Mesothelial cell of epicardium (in vitro differentiated cells): ENCODE measurements at regions not wholly inside any gene's neighbourhood (a gene's known extent, or its start where the extent isn't known, plus 50 kb on each side); places are given as distances from the start of the nearest gene placed in this dataset.

Experiments
- DNase-seq, 2 experiments: peaks; one replicate each; pipeline ENCODE4 v3.0.0; 2021; ENCODE audit warnings: low spot score in 2 of 2; ENCODE audit not compliant: unreplicated experiment in 2 of 2
- H3K27ac Mint-ChIP-seq: 2 replicates; pipeline ENCODE4 v1.8.0; 2021; ENCODE audit warnings: mixed read lengths
- H3K27me3 Mint-ChIP-seq: 2 replicates; pipeline ENCODE4 v1.8.0; 2021; ENCODE audit warnings: low read depth, mixed read lengths
- H3K36me3 Mint-ChIP-seq: 2 replicates; pipeline ENCODE4 v1.8.0; 2021; ENCODE audit warnings: mixed read lengths
- H3K4me1 Mint-ChIP-seq: 2 replicates; pipeline ENCODE4 v1.8.0; 2021; ENCODE audit warnings: mixed read lengths
- H3K4me3 Mint-ChIP-seq: 2 replicates; pipeline ENCODE4 v1.8.0; 2021; ENCODE audit warnings: mild to moderate bottlenecking, moderate library complexity, mixed read lengths
- H3K9me3 Mint-ChIP-seq: 2 replicates; pipeline ENCODE4 v1.8.0; 2021; ENCODE audit warnings: mixed read lengths
- TF ChIP-seq, protein P1 (sequence below): fragments of 200-600 bp; sonication (generic); IDR thresholded peaks from one replicate; pipeline ENCODE4 v1.5.0; 2021; ENCODE audit warnings: antibody characterized with exemption; ENCODE audit not compliant: unreplicated experiment

DNA sequence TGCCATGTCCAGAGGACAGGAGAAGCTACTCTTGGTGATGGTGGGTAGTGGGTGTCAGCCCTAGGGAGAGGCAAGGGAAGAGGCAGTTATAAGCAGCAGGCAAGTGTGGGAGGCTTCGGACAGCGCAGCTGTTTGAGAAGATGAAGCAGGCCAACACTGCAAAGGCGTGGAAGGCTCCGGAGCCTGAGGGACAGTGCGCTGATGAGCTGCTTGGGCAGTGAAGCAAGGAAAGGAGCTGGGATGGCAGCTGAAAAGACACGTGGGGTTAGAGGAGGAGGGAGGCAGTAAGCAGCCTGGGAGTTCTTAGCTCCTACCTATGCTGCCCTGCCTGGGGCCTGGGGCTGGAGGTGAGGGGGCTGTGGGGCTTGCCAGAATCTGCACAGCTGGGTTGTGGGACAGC is 50.1 kb upstream of the CRTAC1 start:
- TF ChIP-seq, protein P1, sequence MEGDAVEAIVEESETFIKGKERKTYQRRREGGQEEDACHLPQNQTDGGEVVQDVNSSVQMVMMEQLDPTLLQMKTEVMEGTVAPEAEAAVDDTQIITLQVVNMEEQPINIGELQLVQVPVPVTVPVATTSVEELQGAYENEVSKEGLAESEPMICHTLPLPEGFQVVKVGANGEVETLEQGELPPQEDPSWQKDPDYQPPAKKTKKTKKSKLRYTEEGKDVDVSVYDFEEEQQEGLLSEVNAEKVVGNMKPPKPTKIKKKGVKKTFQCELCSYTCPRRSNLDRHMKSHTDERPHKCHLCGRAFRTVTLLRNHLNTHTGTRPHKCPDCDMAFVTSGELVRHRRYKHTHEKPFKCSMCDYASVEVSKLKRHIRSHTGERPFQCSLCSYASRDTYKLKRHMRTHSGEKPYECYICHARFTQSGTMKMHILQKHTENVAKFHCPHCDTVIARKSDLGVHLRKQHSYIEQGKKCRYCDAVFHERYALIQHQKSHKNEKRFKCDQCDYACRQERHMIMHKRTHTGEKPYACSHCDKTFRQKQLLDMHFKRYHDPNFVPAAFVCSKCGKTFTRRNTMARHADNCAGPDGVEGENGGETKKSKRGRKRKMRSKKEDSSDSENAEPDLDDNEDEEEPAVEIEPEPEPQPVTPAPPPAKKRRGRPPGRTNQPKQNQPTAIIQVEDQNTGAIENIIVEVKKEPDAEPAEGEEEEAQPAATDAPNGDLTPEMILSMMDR, result no peak
- H3K4me1 Mint-ChIP-seq, result no peaks in the 10 kb centered on the region
- no peak for DNase-seq
- H3K9me3 Mint-ChIP-seq, result no peaks in the 10 kb centered on the region
- H3K4me3 Mint-ChIP-seq, result no peak overlapping the region
- H3K36me3 Mint-ChIP-seq, result no peaks in the 10 kb centered on the region
- H3K27ac Mint-ChIP-seq, result no peak overlapping the region
- H3K27me3 Mint-ChIP-seq, result peaks cover 68% of the 10 kb centered on the region
